Adrenal gland (tissue), 9 donors: ENCODE measurements at regions not wholly inside any gene's neighbourhood (a gene's known extent, or its start where the extent isn't known, plus 50 kb on each side); places are given as distances from the start of the nearest gene placed in this dataset.

ENCODE experiments used
- DNase-seq, 7 donors: peaks; one replicate each; pipeline ENCODE4 v3.0.0-alpha.2; 2019 to 2020
- H3K27ac ChIP-seq, 5 donors: fragments of 200-600 bp; sonication (generic) in 4 of 5; 1 replicate in 3 of 5; 2 replicates in 2 of 5; pipeline versions ENCODE4 v1.5.1 to v1.8.0; 2016 to 2020; ENCODE audit warnings: mild to moderate bottlenecking in 1 of 5
- H3K27me3 ChIP-seq: fragments of 200-600 bp; 2 replicates; pipeline ENCODE4 v1.8.0; 2021
- H3K36me3 ChIP-seq, 2 donors: fragments of 200-600 bp; replicated peaks in 1 of 2; 1 replicate in 1 of 2; 2 replicates in 1 of 2; pipeline versions ENCODE4 v1.5.1 to v1.8.0; 2018 to 2022
- H3K4me1 ChIP-seq, 2 donors: fragments of 200-600 bp; replicated peaks in 1 of 2; 1 replicate in 1 of 2; 2 replicates in 1 of 2; pipeline versions ENCODE4 v1.5.1 to v1.8.0; 2018 to 2021
- H3K4me3 ChIP-seq, 4 donors: fragments of 200-600 bp; sonication (generic) in 3 of 4; one replicate each; pipeline ENCODE4 v1.5.1; 2016 to 2018
- H3K9me3 ChIP-seq, 3 donors: fragments of 200-600 bp; sonication (generic) in 1 of 3; replicated peaks in 1 of 3; 1 replicate in 2 of 3; 2 replicates in 1 of 3; pipeline versions ENCODE4 v1.5.1 to v1.8.0; 2016 to 2021
- CTCF ChIP-seq, 6 experiments: fragments of 450-650 bp in 4 of 6; fragments of 200-600 bp in 2 of 6; sonication (generic) in 1 of 6; IDR thresholded peaks; 1 replicate in 5 of 6; 2 replicates in 1 of 6; pipeline versions ENCODE4 v1.5.1 to v1.8.0; 2016 to 2021; ENCODE audit warnings: antibody characterized with exemption in 6 of 6, mild to moderate bottlenecking in 2 of 6, moderate library complexity in 1 of 6
- POLR2A ChIP-seq, 2 donors: fragments of 450-650 bp; IDR thresholded peaks; one replicate each; pipeline ENCODE4 v1.6.1; 2017; ENCODE audit warnings: antibody characterized with exemption in 2 of 2, mild to moderate bottlenecking in 2 of 2, moderate library complexity in 1 of 2
- WGBS, 4 donors: extraction: QIAGEN DNeasy Blood & Tissue Kit in 2 of 4; methylation state at CpG; one replicate each; pipeline versions ENCODE4 v1.1.5 to v1.1.7; 2013 to 2017; 5-methylcytosine and 5-hydroxymethylcytosine counted together
- intact Hi-C, 2 donors: fragments of 100-400 bp; cut with DNase I; formaldehyde crosslinking; loops; one replicate each; pipeline versions ENCODE4 v1.14.1 to v1.15.0; 2022 to 2023
- donor health status: healthy with polysubstance abuse.
- donor health status: Bipolar disorder and iron deficiency.
- donor health status: DM: yes; HTN: yes; CAD: no.
- donor health status: DM: no; HTN: no; CAD: no.
- donor health status: DM: no; HTN: no; CAD: no.

DNA sequence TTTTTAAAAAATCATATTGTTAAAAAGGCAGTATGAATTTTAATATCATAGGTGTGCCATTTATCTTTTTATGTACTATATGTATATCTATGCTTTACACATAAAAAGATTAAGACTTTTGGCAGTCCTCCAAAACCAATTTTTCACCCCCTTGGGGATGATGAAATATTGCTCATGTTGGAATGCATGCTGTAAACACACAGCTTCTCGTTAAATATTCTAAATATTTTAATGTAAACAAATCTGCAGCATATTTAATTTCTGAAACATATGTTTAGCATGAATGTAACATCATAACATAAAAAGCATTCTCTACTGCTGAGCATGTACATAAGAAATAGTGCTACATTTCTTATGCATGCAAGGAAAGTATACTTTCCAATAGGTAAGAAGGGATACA is 484.3 kb upstream of the LRATD1 start:
- WGBS, 4 donors, result 56 to 71% (median 58%) methylated on average over 1 of the region's 1 CpG
- TF ChIP-seq CTCF (IDR thresholded peaks at IDR 0.05) (no peak), POLR2A (IDR thresholded peaks at IDR 0.05) (no peak)
- Histone ChIP-seq H3K36me3 (no peaks in the 10 kb centered on the region), H3K27me3 (no peaks in the 10 kb centered on the region), H3K4me3 (no peak overlapping the region), H3K9me3 (no peaks in the 10 kb centered on the region), H3K4me1 (no peaks in the 10 kb centered on the region), H3K27ac (no peak overlapping the region)
- intact Hi-C loops, result no loop called here
- no peak for DNase-seq

DNA sequence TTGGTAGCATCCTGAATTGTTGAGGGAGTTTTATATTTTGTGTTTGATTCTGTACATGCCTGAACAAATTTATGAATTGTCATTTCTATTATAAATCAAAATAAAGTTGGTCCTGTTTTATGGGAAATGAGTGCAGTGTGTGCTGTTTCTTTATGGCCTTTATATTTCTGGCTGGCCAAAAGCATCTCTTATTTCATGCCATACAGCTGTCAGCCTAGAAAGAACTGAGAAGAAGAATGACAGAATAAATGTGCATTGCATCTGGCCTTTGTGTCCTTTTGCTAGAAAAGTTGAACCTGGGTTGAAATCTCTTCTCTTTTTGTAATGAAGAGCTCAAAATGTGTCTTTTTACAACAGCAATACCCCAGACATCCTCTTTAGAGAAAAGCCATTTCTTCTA is 474.7 kb upstream of the LRATD1 start:
- no peak overlapping the region for H3K27ac ChIP-seq

DNA sequence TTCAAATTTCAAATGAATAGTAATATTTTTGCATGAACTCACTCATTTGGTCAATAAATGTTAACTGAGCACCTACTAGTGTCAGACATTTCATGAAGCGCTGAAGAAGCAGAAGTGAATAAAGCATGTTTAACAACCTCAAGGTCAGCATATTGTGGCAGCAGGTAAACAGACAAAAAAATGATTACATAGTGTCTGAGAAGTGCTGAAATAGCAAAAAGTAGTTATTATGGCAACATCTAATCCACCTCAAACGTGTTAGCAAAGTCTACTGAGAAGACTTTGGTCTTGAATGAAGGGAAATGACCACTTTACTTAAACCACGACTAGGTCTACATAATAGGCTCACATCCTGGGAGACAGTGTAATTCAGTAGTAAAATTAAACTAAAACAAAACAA is 452.2 kb upstream of the LRATD1 start:
- intact Hi-C loops, result no loop called here
- Histone ChIP-seq H3K4me3 (no peak overlapping the region), H3K4me1 (no peaks in the 10 kb centered on the region), H3K36me3 (no peaks in the 10 kb centered on the region), H3K9me3 (no peaks in the 10 kb centered on the region), H3K27ac (no peak overlapping the region), H3K27me3 (no peaks in the 10 kb centered on the region)
- DNase-seq, result no peak
- no peak for TF ChIP-seq POLR2A (IDR thresholded peaks at IDR 0.05)
- 80 to 85% (median 83%) methylated on average over 3 of the region's 3 CpGs for WGBS, 4 donors

More for the DNA sequence above, 474.7 kb upstream of the LRATD1 start:
- TF ChIP-seq POLR2A (IDR thresholded peaks at IDR 0.05) (no peak), CTCF (IDR thresholded peaks at IDR 0.05) (no peak)
- Histone ChIP-seq H3K36me3 (no peaks in the 10 kb centered on the region), H3K9me3 (no peaks in the 10 kb centered on the region), H3K27me3 (no peaks in the 10 kb centered on the region), H3K4me1 (no peaks in the 10 kb centered on the region), H3K4me3 (no peak overlapping the region)
- no peak for DNase-seq
- intact Hi-C loops, result no loop called here

DNA sequence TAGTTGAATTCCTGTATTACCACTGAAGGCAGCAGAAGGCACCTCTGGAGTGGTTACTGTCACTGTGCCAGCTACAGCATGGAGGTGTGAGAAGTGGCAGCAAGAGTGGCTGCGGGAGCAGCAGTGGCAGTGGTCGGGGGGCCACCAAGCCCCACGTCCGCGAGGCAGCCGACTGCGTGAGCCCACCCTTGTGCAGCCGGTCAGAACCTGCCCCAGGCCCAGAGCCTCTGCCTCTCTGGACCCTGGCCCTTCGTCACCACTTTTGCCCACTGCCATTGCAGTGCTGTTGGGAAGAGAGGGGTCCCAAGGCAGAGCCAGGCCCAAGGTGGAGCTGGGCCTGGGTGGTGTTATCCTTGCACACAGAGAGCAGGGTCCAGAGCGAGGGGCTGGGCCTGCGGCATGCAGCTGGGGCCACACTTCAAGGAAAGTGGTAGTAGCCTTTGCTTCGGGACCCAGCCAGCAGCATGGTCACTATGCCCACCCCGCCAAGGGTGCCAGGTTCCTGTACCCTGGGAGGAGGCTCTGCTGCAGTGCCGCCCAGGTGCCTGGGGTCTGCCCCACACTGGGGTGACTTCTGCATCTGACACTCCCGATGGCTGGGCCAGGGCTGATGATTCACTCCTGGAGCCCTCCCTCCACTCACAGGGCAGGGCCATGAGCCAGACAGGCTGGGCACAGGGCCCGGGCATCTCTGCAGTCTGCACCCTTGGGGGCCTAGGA is 450.1 kb upstream of the LRATD1 start:
- Histone ChIP-seq H3K4me1 (no peaks in the 10 kb centered on the region), H3K27me3 (no peaks in the 10 kb centered on the region), H3K9me3 (no peaks in the 10 kb centered on the region), H3K4me3 (no peak overlapping the region), H3K27ac (no peak overlapping the region), H3K36me3 (no peaks in the 10 kb centered on the region)
- DNase-seq, result peak in 1 of 7 donors; percentile 13
- 78 to 93% (median 88%) methylated on average over 9 to 16 of the region's 16 CpGs for WGBS, 4 donors
- TF ChIP-seq CTCF (IDR thresholded peaks at IDR 0.05) (no peak), POLR2A (IDR thresholded peaks at IDR 0.05) (no peak)
- intact Hi-C loops, result no loop called here

- intact Hi-C loops, result no loop called here
- TF ChIP-seq POLR2A (IDR thresholded peaks at IDR 0.05), result no peak
- TF ChIP-seq CTCF (IDR thresholded peaks at IDR 0.05), result no peak
- H3K36me3 ChIP-seq, result no peaks in the 10 kb centered on the region
- no peak for DNase-seq
- WGBS, 4 donors, result 65 to 75% (median 70%) methylated on average over 2 of the region's 2 CpGs
- no peak overlapping the region for H3K4me3 ChIP-seq
- no peak overlapping the region for H3K27ac ChIP-seq
- no peaks in the 10 kb centered on the region for H3K27me3 ChIP-seq
- no peaks in the 10 kb centered on the region for H3K4me1 ChIP-seq
- H3K9me3 ChIP-seq, result no peaks in the 10 kb centered on the region
These were observed 446.6 kb upstream of the LRATD1 start for GRCh38 chr2:14185906-14186305.
